ENCODE measurements at regions not wholly inside any gene's neighbourhood (a gene's known extent, or its start where the extent isn't known, plus 50 kb on each side); places are given as distances from the start of the nearest gene placed in this dataset.
"Not testable (repeated sequence)": the region's sequence is repeated elsewhere in the genome, so short reads cannot be mapped to it uniquely, and the experiment has no call there.

GRCh38 chr9:29214690-29215253 lies 1641.5 kb upstream of the C9orf72 start:
- intact Hi-C loops (cut with DNase I): no loop called here
- peak in 20 of 42 donors; percentile 1 to 44 (median 12) for DNase-seq

- intact Hi-C loops (cut with DNase I): no loop called here
- no peak for DNase-seq
Measured at GRCh38 chr9:29217966-29218365, 1644.7 kb upstream of the C9orf72 start.

- intact Hi-C loops (cut with DNase I): no loop called here
Measured at GRCh38 chr9:29220596-29221251, 1647.4 kb upstream of the C9orf72 start.

GRCh38 chr9:29228558-29228957 lies 1655.3 kb upstream of the C9orf72 start:
- DNase-seq: no peak
- intact Hi-C loops (cut with DNase I): no loop called here

More at GRCh38 chr9:29220596-29221251, 1647.4 kb upstream of the C9orf72 start:
- no peak for DNase-seq

GRCh38 chr9:29230931-29231330 lies 1657.7 kb upstream of the C9orf72 start:
- no peak for DNase-seq
- intact Hi-C loops (cut with DNase I): no loop called here

GRCh38 chr9:29233193-29233592 lies 1659.9 kb upstream of the C9orf72 start:
- no peak for DNase-seq
- intact Hi-C loops (cut with DNase I): no loop called here

GRCh38 chr9:29241320-29241719 lies 1668.0 kb upstream of the C9orf72 start:
- DNase-seq: no peak
- intact Hi-C loops (cut with DNase I): no loop called here

GRCh38 chr9:29245351-29245750 lies 1672.1 kb upstream of the C9orf72 start:
- intact Hi-C loops (cut with DNase I): no loop called here
- no peak for DNase-seq

- DNase-seq; intact Hi-C loops (cut with DNase I): not testable (repeated sequence)
Measured at GRCh38 chr9:29270400-29270799, 1697.1 kb upstream of the C9orf72 start.

GRCh38 chr9:29282121-29282520 lies 1708.8 kb upstream of the C9orf72 start:
- intact Hi-C loops (cut with DNase I): no loop called here
- no peak for DNase-seq

GRCh38 chr9:29285818-29286217 lies 1712.5 kb upstream of the C9orf72 start:
- peak in 2 of 42 donors; percentile 6 to 16 for DNase-seq
- intact Hi-C loops (cut with DNase I): no loop called here

GRCh38 chr9:29289365-29289764 lies 1716.1 kb upstream of the C9orf72 start:
- no peak for DNase-seq
- intact Hi-C loops (cut with DNase I): no loop called here

GRCh38 chr9:29290516-29290915 lies 1717.2 kb upstream of the C9orf72 start:
- DNase-seq: no peak

GRCh38 chr9:29297592-29297991 lies 1724.3 kb upstream of the C9orf72 start:
- DNase-seq: no peak
- intact Hi-C loops (cut with DNase I): no loop called here

More at GRCh38 chr9:29290516-29290915, 1717.2 kb upstream of the C9orf72 start:
- intact Hi-C loops (cut with DNase I): no loop called here

- no peak for DNase-seq
Measured at GRCh38 chr9:29311221-29311620, 1737.9 kb upstream of the C9orf72 start.

GRCh38 chr9:29312327-29312726 lies 1739.0 kb upstream of the C9orf72 start:
- no peak for DNase-seq
- intact Hi-C loops (cut with DNase I): no loop called here

More at GRCh38 chr9:29311221-29311620, 1737.9 kb upstream of the C9orf72 start:
- intact Hi-C loops (cut with DNase I): no loop called here

GRCh38 chr9:29319736-29320513 lies 1746.6 kb upstream of the C9orf72 start:
- intact Hi-C loops (cut with DNase I): no loop called here
- no peak for DNase-seq

GRCh38 chr9:29322240-29322639 lies 1749.0 kb upstream of the C9orf72 start:
- DNase-seq: no peak
- intact Hi-C loops (cut with DNase I): no loop called here

GRCh38 chr9:29325894-29326293 lies 1752.6 kb upstream of the C9orf72 start:
- intact Hi-C loops (cut with DNase I): no loop called here
- DNase-seq: no peak

- no peak for DNase-seq
- intact Hi-C loops (cut with DNase I): no loop called here
Measured at GRCh38 chr9:29332789-29333188, 1759.5 kb upstream of the C9orf72 start.
